Skeletal muscle satellite cell (primary cell): ENCODE measurements at regions not wholly inside any gene's neighbourhood (a gene's known extent, or its start where the extent isn't known, plus 50 kb on each side); places are given as distances from the start of the nearest gene placed in this dataset.

Experiments used
- H3K27me3 ChIP-seq: 2 replicates; pipeline ENCODE4 v1.7.0; 2013; ENCODE audit warnings: low read length; ENCODE audit not compliant: control insufficient read depth, insufficient read depth
- H3K36me3 ChIP-seq: 2 replicates; pipeline ENCODE4 v1.7.0; 2013; ENCODE audit warnings: mild to moderate bottlenecking, control low read depth, low read length; ENCODE audit not compliant: insufficient read depth
- H3K4me1 ChIP-seq: 2 replicates; pipeline ENCODE4 v1.7.0; 2013; ENCODE audit warnings: low read length; ENCODE audit not compliant: control insufficient read depth, insufficient read depth
- H3K4me2 ChIP-seq: 2 replicates; pipeline ENCODE4 v1.7.0; 2013; ENCODE audit warnings: mild to moderate bottlenecking, low read length
- H3K4me3 ChIP-seq: 2 replicates; pipeline ENCODE4 v1.7.0; 2013; ENCODE audit warnings: low read length
- H3K9ac ChIP-seq: 2 replicates; pipeline ENCODE4 v1.7.0; 2013; ENCODE audit warnings: mild to moderate bottlenecking, low read depth, low read length, moderate library complexity
- H3K9me3 ChIP-seq: replicated peaks from 2 replicates; pipeline ENCODE4 v1.7.0; 2013; ENCODE audit warnings: mild to moderate bottlenecking, control low read depth, low read length

DNA sequence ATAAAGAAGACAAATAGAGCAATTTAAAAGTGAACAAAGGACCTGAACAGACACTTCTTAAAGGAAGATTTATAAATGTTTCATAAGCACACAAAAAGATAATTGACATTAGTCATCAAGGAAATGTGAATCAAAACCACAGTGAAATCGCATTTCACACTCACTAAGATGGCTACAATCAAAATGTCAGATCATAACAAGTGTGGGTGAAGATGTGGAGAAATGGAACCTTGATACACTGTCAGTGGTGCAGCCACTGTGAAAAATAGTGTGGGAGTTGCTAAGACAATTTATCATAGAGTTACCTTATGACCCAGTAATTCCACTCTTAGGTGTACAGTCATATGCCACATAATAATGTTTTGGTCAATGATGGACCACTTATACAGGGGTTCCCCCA is 54.5 kb upstream of the HTR4 start:
- Histone ChIP-seq H3K4me3 (no peak overlapping the region), H3K4me2 (no peak overlapping the region), H3K36me3 (no peaks in the 10 kb centered on the region), H3K27me3 (no peaks in the 10 kb centered on the region), H3K9me3 (no peaks in the 10 kb centered on the region), H3K4me1 (no peaks in the 10 kb centered on the region), H3K9ac (no peak overlapping the region)

DNA sequence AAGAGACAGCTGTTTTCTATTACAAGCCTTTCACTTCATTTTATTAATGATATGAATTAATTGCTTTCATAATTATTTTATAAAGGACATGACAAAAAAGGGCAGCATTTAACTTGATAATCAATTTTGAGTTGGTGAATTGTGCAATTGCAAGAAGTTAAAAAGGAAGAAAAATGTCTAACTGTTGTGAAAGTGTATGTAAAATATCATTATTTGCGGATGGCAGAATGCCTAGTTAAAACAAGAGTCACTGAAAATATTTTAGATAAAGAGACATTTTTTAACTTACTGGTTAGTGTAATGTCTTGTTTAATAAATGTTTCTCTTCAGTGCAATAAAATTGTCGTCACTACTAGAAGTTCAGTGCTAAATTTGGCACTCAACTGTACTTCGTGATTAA is 57.6 kb upstream of the HTR4 start:
- Histone ChIP-seq H3K27me3 (no peaks in the 10 kb centered on the region), H3K4me3 (no peak overlapping the region), H3K4me1 (no peaks in the 10 kb centered on the region)

DNA sequence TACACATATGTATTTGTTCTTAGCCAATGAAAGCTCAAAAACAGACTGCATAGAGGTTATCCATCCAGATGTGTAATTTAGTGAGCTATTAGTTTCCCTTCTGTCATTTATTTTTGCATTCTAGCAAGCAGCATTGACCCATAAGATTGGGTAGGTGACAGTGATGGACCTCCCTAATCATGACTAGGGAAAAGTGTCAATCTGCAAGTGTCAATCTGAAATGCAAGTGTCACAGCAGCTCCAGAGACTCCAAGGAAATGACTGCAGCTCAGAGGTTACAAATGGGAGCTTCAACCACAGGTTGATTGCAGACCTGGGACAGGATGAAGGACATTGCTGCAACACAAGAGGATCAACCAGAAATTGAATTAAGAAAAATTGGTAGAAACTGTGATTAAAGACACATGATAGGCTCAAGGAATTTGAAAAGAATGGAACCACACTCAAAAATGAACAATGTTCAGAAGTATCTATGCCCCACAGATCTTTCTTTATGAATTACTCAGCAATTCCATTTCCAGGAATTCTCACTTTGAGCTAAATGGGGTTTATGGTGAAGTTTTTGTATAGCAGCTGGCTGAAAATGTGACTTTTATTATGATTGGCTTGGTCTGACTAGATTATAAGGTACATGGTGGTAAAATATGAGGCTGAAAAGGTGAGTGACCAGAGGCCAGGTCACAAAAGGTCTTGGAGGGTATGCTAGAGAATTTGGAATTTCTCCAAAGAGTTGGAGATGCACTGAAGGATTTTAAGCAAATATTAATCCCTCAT is 59.6 kb upstream of the HTR4 start:
- no peak overlapping the region for H3K4me2 ChIP-seq
- no peaks in the 10 kb centered on the region for H3K9me3 ChIP-seq
- H3K4me1 ChIP-seq, result no peaks in the 10 kb centered on the region
- no peaks in the 10 kb centered on the region for H3K36me3 ChIP-seq
- H3K27me3 ChIP-seq, result no peaks in the 10 kb centered on the region
- H3K4me3 ChIP-seq, result no peak overlapping the region
- H3K9ac ChIP-seq, result no peak overlapping the region

More for the DNA sequence above, 57.6 kb upstream of the HTR4 start:
- Histone ChIP-seq H3K9me3 (no peaks in the 10 kb centered on the region), H3K4me2 (no peak overlapping the region), H3K9ac (no peak overlapping the region), H3K36me3 (no peaks in the 10 kb centered on the region)

DNA sequence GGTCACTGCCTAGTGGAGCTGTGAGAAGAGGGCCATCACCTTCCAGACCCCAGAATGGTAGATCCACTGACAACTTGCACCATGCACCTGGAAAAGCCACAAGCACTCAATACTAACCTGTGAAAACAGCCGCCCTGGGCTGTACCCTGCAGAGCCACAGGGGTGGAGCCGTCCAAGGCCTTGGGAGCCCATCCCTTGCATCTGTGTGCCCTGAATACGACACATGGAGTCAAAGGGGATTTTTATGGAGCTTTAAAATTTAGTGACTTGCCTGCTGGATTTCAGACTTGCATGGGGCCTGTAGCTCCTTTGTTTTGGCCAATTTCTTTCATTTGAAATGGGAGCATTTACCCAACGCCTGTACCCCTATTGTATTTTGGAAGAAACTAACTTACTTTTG is 62.4 kb upstream of the HTR4 start:
- H3K4me1 ChIP-seq, result peaks cover 12% of the 10 kb centered on the region
- no peak overlapping the region for H3K9ac ChIP-seq
- H3K36me3 ChIP-seq, result no peaks in the 10 kb centered on the region
- H3K27me3 ChIP-seq, result no peaks in the 10 kb centered on the region
- H3K4me2 ChIP-seq, result no peak overlapping the region
- no peaks in the 10 kb centered on the region for H3K9me3 ChIP-seq
- no peak overlapping the region for H3K4me3 ChIP-seq

DNA sequence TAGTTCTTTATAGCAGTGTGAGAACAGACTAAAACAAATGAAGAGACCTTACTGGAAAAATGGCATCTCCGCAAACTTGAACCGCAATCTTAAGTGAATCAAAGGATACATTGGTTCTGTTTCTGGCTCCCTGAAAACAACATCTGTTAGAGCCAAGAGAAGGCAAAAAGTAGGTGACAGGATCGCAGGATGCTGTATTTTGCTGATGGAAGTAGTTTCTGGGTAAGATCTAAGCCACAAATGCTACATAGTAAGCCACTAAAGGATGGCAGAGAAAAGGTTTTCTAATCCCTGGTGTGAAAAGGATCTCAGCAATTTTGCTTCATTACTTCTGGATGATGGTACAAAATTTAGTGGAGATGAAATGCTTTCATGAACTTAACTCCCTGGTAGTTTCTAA is 63.3 kb upstream of the HTR4 start:
- no peak overlapping the region for H3K9ac ChIP-seq
- H3K4me3 ChIP-seq, result no peak overlapping the region
- H3K4me1 ChIP-seq, result peaks cover 12% of the 10 kb centered on the region

DNA sequence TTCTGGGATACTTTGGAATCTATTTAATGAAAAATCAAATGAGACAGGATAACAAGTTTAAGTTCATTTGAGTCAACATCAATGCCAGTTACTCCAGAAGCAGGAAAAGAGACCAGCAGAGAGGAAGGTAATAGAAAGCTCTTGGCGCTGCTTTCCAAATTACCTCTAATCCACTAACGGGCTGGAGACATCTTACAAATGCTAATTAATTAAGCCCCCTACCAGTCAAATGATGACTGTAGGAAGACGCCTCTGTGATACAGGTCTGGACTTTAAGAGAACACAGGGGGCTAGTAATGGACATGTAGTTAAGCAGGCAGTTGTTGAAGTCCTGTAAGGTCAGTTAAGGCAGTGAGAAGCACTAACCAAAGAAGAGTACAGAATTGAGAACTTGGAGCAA is 65.3 kb upstream of the HTR4 start:
- H3K4me2 ChIP-seq, result no peak overlapping the region
- no peaks in the 10 kb centered on the region for H3K36me3 ChIP-seq
- H3K9ac ChIP-seq, result no peak overlapping the region
- no peaks in the 10 kb centered on the region for H3K9me3 ChIP-seq
- H3K27me3 ChIP-seq, result no peaks in the 10 kb centered on the region
- H3K4me3 ChIP-seq, result no peak overlapping the region
- H3K4me1 ChIP-seq, result peaks cover 12% of the 10 kb centered on the region

More for the DNA sequence above, 63.3 kb upstream of the HTR4 start:
- no peaks in the 10 kb centered on the region for H3K36me3 ChIP-seq
- H3K9me3 ChIP-seq, result no peaks in the 10 kb centered on the region
- H3K27me3 ChIP-seq, result no peaks in the 10 kb centered on the region
- no peak overlapping the region for H3K4me2 ChIP-seq

DNA sequence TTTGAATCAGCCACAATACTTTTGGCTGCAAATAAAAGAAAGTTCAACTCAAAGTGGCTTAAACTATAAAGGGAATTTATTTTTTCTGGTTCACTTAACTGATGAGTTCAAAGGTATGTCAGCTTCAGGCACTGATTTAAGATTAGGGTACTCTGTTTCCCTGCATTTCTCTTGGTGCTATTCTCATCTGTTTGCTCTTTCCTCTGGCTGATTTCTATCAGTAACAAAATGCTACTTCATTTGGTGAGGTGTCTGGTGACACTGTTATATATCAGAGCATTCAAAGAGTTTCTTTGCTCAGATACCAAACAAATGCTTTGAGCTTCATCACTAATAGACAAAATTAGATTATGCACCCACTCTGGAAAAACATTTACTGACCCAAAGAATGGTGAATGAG is 65.9 kb upstream of the HTR4 start:
- H3K4me2 ChIP-seq, result no peak overlapping the region
- no peaks in the 10 kb centered on the region for H3K27me3 ChIP-seq
- H3K4me3 ChIP-seq, result no peak overlapping the region
- H3K9me3 ChIP-seq, result no peaks in the 10 kb centered on the region
- H3K4me1 ChIP-seq, result peaks cover 12% of the 10 kb centered on the region
- H3K9ac ChIP-seq, result no peak overlapping the region
- H3K36me3 ChIP-seq, result no peaks in the 10 kb centered on the region

DNA sequence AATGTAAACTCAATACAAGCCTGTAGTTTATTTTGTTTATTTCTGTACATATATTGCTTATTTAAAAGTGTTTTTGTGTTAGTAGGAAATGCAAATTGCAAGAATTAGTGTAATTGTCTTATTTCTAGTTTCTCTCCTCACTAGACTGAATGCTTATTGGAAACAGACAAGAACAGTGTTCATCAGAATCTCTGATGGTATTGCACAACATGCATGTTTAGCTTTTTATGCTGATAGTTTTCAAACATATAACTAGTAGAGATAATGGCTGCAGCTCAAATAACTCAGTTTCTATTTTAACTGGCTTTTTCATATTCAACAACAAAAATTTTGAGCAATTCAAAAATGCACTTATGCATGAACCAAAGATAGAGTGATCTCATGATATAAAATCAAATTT is 68.8 kb upstream of the HTR4 start:
- H3K36me3 ChIP-seq, result no peaks in the 10 kb centered on the region
- H3K27me3 ChIP-seq, result no peaks in the 10 kb centered on the region
- H3K9me3 ChIP-seq, result no peaks in the 10 kb centered on the region
- H3K9ac ChIP-seq, result no peak overlapping the region
- peaks cover 12% of the 10 kb centered on the region for H3K4me1 ChIP-seq
- no peak overlapping the region for H3K4me3 ChIP-seq
- H3K4me2 ChIP-seq, result no peak overlapping the region

DNA sequence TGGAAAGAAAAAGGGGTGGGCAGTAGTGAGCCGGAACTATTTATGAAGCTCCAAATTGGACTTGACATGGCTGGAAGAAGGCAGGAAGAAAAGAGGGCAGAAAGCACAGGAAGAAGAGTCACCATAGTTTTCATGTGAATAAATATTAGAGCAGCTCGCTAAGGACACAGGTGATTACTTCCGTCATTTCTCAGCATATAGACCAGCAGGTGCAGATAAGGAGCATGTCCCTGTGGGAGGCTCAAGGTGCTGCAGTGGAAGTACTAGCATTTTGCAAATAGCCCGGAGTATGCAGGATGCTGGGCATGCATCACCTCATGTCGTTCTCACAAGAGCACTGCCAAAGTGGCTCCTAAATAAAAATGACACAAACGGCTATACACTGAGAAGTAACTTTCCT is 71.3 kb upstream of the HTR4 start:
- Histone ChIP-seq H3K36me3 (no peaks in the 10 kb centered on the region), H3K9me3 (no peaks in the 10 kb centered on the region), H3K4me2 (no peak overlapping the region), H3K4me1 (peaks cover 13% of the 10 kb centered on the region), H3K4me3 (no peak overlapping the region), H3K9ac (no peak overlapping the region), H3K27me3 (no peaks in the 10 kb centered on the region)

DNA sequence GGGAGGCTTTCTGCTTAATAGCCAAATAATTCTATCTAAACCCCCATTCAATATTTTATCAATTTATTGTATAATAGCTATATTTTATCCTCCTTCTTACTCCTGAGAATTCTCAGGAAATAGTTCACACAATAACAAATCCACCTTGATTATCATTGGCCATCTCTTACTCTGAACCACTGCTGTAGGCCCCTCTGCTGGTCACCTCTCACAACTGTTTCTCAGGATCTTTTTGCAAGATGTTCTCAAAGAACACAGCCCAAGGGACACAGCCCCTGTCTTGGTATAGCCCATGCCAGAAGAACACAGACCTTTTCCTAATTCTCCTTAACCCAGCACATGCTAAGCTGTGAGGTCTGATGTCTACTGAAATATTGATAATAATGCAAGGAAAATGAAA is 74.9 kb upstream of the HTR4 start:
- Histone ChIP-seq H3K9me3 (no peaks in the 10 kb centered on the region), H3K9ac (no peak overlapping the region), H3K4me3 (no peak overlapping the region), H3K4me1 (peaks cover 26% of the 10 kb centered on the region), H3K27me3 (no peaks in the 10 kb centered on the region), H3K4me2 (no peak overlapping the region), H3K36me3 (no peaks in the 10 kb centered on the region)

DNA sequence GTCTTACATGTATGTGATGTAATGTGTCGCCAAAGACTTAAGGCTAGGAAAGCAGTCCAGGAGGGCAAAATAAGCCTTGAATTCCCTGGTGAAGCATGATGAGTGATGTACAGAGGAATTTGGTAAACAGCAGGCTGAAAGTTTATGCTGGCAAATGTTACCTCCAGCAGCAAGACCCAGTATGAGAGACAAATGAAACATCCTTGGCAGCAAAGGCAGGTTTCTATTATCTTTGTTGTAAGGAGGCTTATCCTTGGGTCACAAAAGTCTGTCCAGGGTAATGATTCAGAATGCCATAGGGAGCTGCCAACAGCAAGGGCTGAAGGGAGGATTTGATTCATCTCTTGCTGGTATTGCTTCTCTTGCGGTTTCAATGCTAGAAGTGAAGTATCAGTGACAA is 75.9 kb upstream of the HTR4 start:
- Histone ChIP-seq H3K4me2 (peak overlapping the region; percentile 76), H3K27me3 (no peaks in the 10 kb centered on the region), H3K4me3 (peak overlapping the region; percentile 46), H3K9ac (peak overlapping the region; percentile 44), H3K9me3 (no peaks in the 10 kb centered on the region), H3K36me3 (no peaks in the 10 kb centered on the region), H3K4me1 (peaks cover 27% of the 10 kb centered on the region)
